GM23248 (cell line): ENCODE measurements at regions not wholly inside any gene's neighbourhood (a gene's known extent, or its start where the extent isn't known, plus 50 kb on each side); places are given as distances from the start of the nearest gene placed in this dataset.

ENCODE experiments used
- DNase-seq: peaks from one replicate; pipeline ENCODE4 v3.0.0-alpha.2; 2015
- H2AFZ ChIP-seq: fragments of 200-600 bp; sonication (generic); 2 replicates; pipeline ENCODE4 v1.6.1; 2016; ENCODE audit warnings: antibody characterized with exemption
- H3F3A ChIP-seq: fragments of 200-600 bp; sonication (generic); 2 replicates; pipeline ENCODE4 v1.6.1; 2016; ENCODE audit warnings: mild to moderate bottlenecking, antibody characterized with exemption, mixed run types; ENCODE audit not compliant: insufficient read depth
- H3K27ac ChIP-seq: fragments of 200-600 bp; sonication (generic); 2 replicates; pipeline ENCODE4 v1.5.1; 2016; ENCODE audit warnings: mild to moderate bottlenecking
- H3K27me3 ChIP-seq: fragments of 200-600 bp; sonication (generic); replicated peaks from 2 replicates; pipeline ENCODE4 v1.6.1; 2016; ENCODE audit warnings: mild to moderate bottlenecking; ENCODE audit not compliant: insufficient read depth
- H3K36me3 ChIP-seq: fragments of 200-600 bp; sonication (generic); 2 replicates; pipeline ENCODE4 v1.6.1; 2016; ENCODE audit warnings: low read depth, mild to moderate bottlenecking
- H3K4me1 ChIP-seq: fragments of 200-600 bp; sonication (generic); 2 replicates; pipeline ENCODE4 v1.6.1; 2016; ENCODE audit warnings: mild to moderate bottlenecking; ENCODE audit not compliant: insufficient read depth
- H3K4me2 ChIP-seq: fragments of 200-600 bp; sonication (generic); one replicate; pipeline ENCODE4 v1.6.1; 2016; ENCODE audit warnings: mild to moderate bottlenecking; ENCODE audit not compliant: unreplicated experiment
- H3K4me3 ChIP-seq: fragments of 200-600 bp; sonication (generic); 2 replicates; pipeline ENCODE4 v1.5.1; 2016; ENCODE audit warnings: mild to moderate bottlenecking
- H3K79me2 ChIP-seq: fragments of 200-600 bp; sonication (generic); 2 replicates; pipeline ENCODE4 v1.6.1; 2016; ENCODE audit warnings: mild to moderate bottlenecking; ENCODE audit not compliant: insufficient read depth
- H3K9ac ChIP-seq: fragments of 200-600 bp; sonication (generic); 2 replicates; pipeline ENCODE4 v1.6.1; 2016; ENCODE audit warnings: mild to moderate bottlenecking
- H3K9me2 ChIP-seq: fragments of 200-600 bp; sonication (generic); 2 replicates; pipeline ENCODE4 v1.6.1; 2016; ENCODE audit warnings: mixed run types, mild to moderate bottlenecking, moderate library complexity; ENCODE audit not compliant: insufficient read depth
- H3K9me3 ChIP-seq: fragments of 200-600 bp; sonication (generic); one replicate; pipeline ENCODE4 v1.6.1; 2017; ENCODE audit warnings: low read depth
- H4K20me1 ChIP-seq: fragments of 200-600 bp; sonication (generic); 2 replicates; pipeline ENCODE4 v1.6.0; 2016; ENCODE audit not compliant: insufficient read depth
- EZH2 ChIP-seq: fragments of 200-600 bp; sonication (generic); IDR thresholded peaks from 2 replicates; pipeline ENCODE4 v1.6.1; 2018; ENCODE audit warnings: antibody characterized with exemption, mild to moderate bottlenecking; ENCODE audit not compliant: insufficient read depth, poor library complexity, severe bottlenecking
- EZH2phosphoT487 ChIP-seq: fragments of 200-600 bp; sonication (generic); IDR thresholded peaks from 2 replicates; pipeline ENCODE4 v1.6.1; 2018; ENCODE audit warnings: antibody characterized with exemption, moderate library complexity, mild to moderate bottlenecking, low read depth; ENCODE audit not compliant: insufficient read depth
- WGBS, 2 experiments: methylation state at CpG; one replicate each; pipeline ENCODE4 v1.1.6; 2015 to 2017; ENCODE audit warnings: low lambda C conversion rate in 2 of 2, low coverage in 1 of 2; ENCODE audit errors: missing lambda C conversion rate in 2 of 2; 5-methylcytosine and 5-hydroxymethylcytosine counted together
- in situ Hi-C: fragments of 300-500 bp; cut with MboI; formaldehyde crosslinking; loops from 2 replicates; pipeline ENCODE4 v1.15.0; 2020

- Histone ChIP-seq H3K36me3 (no peaks in the 10 kb centered on the region), H3K4me3 (no peak overlapping the region), H3K27ac (no peak overlapping the region), H4K20me1 (no peaks in the 10 kb centered on the region), H3K9ac (no peak overlapping the region), H3K4me2 (no peak overlapping the region), H3F3A (no peaks in the 10 kb centered on the region), H3K9me2 (no peaks in the 10 kb centered on the region), H3K9me3 (no peaks in the 10 kb centered on the region), H3K79me2 (no peaks in the 10 kb centered on the region), H3K27me3 (no peaks in the 10 kb centered on the region), H3K4me1 (no peaks in the 10 kb centered on the region), H2AFZ (no peak overlapping the region)
- DNase-seq, result no peak
- TF ChIP-seq EZH2, result no peak
- TF ChIP-seq EZH2phosphoT487, result no peak
- WGBS, 2 experiments, result 22 to 29% methylated on average over 3 of the region's 3 CpGs
- in situ Hi-C loops, result no loop called here
These were observed 59.4 kb upstream of the ASIC2 start for GRCh38 chr17:33352526-33352925.

GRCh38 chr17:33356266-33356665 lies 63.2 kb upstream of the ASIC2 start:
- no peaks in the 10 kb centered on the region for H3K27me3 ChIP-seq

GRCh38 chr17:33363475-33363874 lies 70.4 kb upstream of the ASIC2 start:
- no peak for TF ChIP-seq EZH2phosphoT487
- TF ChIP-seq EZH2, result no peak
- Histone ChIP-seq H3K4me1 (no peaks in the 10 kb centered on the region), H3K79me2 (no peaks in the 10 kb centered on the region), H3K9ac (no peak overlapping the region), H3F3A (no peaks in the 10 kb centered on the region), H3K4me2 (no peak overlapping the region), H3K4me3 (no peak overlapping the region), H3K36me3 (no peaks in the 10 kb centered on the region), H2AFZ (no peak overlapping the region), H3K9me3 (no peaks in the 10 kb centered on the region), H3K27me3 (no peaks in the 10 kb centered on the region), H3K9me2 (no peaks in the 10 kb centered on the region), H3K27ac (no peak overlapping the region), H4K20me1 (no peaks in the 10 kb centered on the region)
- 50 to 52% methylated on average over 6 of the region's 6 CpGs for WGBS, 2 experiments
- in situ Hi-C loops, result no loop called here
- no peak for DNase-seq

More at GRCh38 chr17:33356266-33356665, 63.2 kb upstream of the ASIC2 start:
- H3K4me2 ChIP-seq, result no peak overlapping the region
- H4K20me1 ChIP-seq, result no peaks in the 10 kb centered on the region
- 12 to 33% methylated on average over 3 of the region's 3 CpGs for WGBS, 2 experiments
- H3F3A ChIP-seq, result no peaks in the 10 kb centered on the region
- H3K4me3 ChIP-seq, result no peak overlapping the region
- H3K9me2 ChIP-seq, result no peaks in the 10 kb centered on the region
- no peak overlapping the region for H3K27ac ChIP-seq
- no peaks in the 10 kb centered on the region for H3K4me1 ChIP-seq
- in situ Hi-C loops, result no loop called here
- H3K9me3 ChIP-seq, result no peaks in the 10 kb centered on the region
- H3K79me2 ChIP-seq, result no peaks in the 10 kb centered on the region
- no peak for DNase-seq
- no peaks in the 10 kb centered on the region for H3K36me3 ChIP-seq
- TF ChIP-seq EZH2 (no peak), EZH2phosphoT487 (no peak)
- no peak overlapping the region for H3K9ac ChIP-seq
- no peak overlapping the region for H2AFZ ChIP-seq

GRCh38 chr17:33366960-33367359 lies 73.9 kb upstream of the ASIC2 start:
- Histone ChIP-seq H3K27me3 (no peaks in the 10 kb centered on the region), H3K4me1 (no peaks in the 10 kb centered on the region), H3K9ac (no peak overlapping the region), H3K27ac (no peak overlapping the region), H3F3A (no peaks in the 10 kb centered on the region), H3K4me2 (no peak overlapping the region), H3K9me2 (no peaks in the 10 kb centered on the region), H2AFZ (no peak overlapping the region), H3K9me3 (no peaks in the 10 kb centered on the region), H4K20me1 (no peaks in the 10 kb centered on the region), H3K4me3 (no peak overlapping the region), H3K79me2 (no peaks in the 10 kb centered on the region), H3K36me3 (no peaks in the 10 kb centered on the region)
- TF ChIP-seq EZH2phosphoT487, result no peak
- TF ChIP-seq EZH2, result no peak
- in situ Hi-C loops, result no loop called here
- WGBS, 2 experiments, result 12 to 23% methylated on average over 4 of the region's 4 CpGs
- no peak for DNase-seq

GRCh38 chr17:33369149-33369548 lies 76.1 kb upstream of the ASIC2 start:
- in situ Hi-C loops, result no loop called here

More at GRCh38 chr17:33369149-33369548, 76.1 kb upstream of the ASIC2 start:
- H3K4me1 ChIP-seq, result no peaks in the 10 kb centered on the region
- H3K4me3 ChIP-seq, result no peak overlapping the region
- no peak overlapping the region for H3K27ac ChIP-seq
- no peaks in the 10 kb centered on the region for H3K27me3 ChIP-seq
- no peaks in the 10 kb centered on the region for H3F3A ChIP-seq
- H3K4me2 ChIP-seq, result no peak overlapping the region
- H4K20me1 ChIP-seq, result no peaks in the 10 kb centered on the region
- H3K79me2 ChIP-seq, result no peaks in the 10 kb centered on the region
- H2AFZ ChIP-seq, result no peak overlapping the region
- DNase-seq, result no peak
- H3K9me3 ChIP-seq, result no peaks in the 10 kb centered on the region
- H3K36me3 ChIP-seq, result no peaks in the 10 kb centered on the region
- TF ChIP-seq EZH2, result no peak
- TF ChIP-seq EZH2phosphoT487, result no peak
- H3K9ac ChIP-seq, result no peak overlapping the region
- no peaks in the 10 kb centered on the region for H3K9me2 ChIP-seq
